Progenitor cell of endocrine pancreas (in vitro differentiated cells): ENCODE measurements at regions not wholly inside any gene's neighbourhood (a gene's known extent, or its start where the extent isn't known, plus 50 kb on each side); places are given as distances from the start of the nearest gene placed in this dataset.

Source experiments
- DNase-seq: peaks from one replicate; pipeline ENCODE4 v3.0.0; 2021; ENCODE audit warnings: low spot score; ENCODE audit not compliant: unreplicated experiment
- H3K27ac Mint-ChIP-seq: 2 replicates; pipeline ENCODE4 v1.8.0; 2021; ENCODE audit warnings: mild to moderate bottlenecking, moderate library complexity, mixed read lengths
- H3K27me3 Mint-ChIP-seq: 2 replicates; pipeline ENCODE4 v1.8.0; 2021; ENCODE audit warnings: mixed read lengths
- H3K36me3 Mint-ChIP-seq: 2 replicates; pipeline ENCODE4 v1.8.0; 2022; ENCODE audit warnings: mixed read lengths; ENCODE audit not compliant: insufficient read depth
- H3K4me1 Mint-ChIP-seq: 2 replicates; pipeline ENCODE4 v1.8.0; 2021; ENCODE audit warnings: low read depth, mixed read lengths
- H3K4me3 Mint-ChIP-seq: 2 replicates; pipeline ENCODE4 v1.8.0; 2021; ENCODE audit warnings: low read depth, mild to moderate bottlenecking, moderate library complexity, mixed read lengths
- H3K9me3 Mint-ChIP-seq: 2 replicates; pipeline ENCODE4 v1.8.0; 2021; ENCODE audit warnings: low read depth, mixed read lengths
- TF ChIP-seq, protein P1 (sequence below): fragments of 200-600 bp; sonication (generic); IDR thresholded peaks from one replicate; pipeline ENCODE4 v1.5.0; 2021; ENCODE audit warnings: antibody characterized with exemption, mild to moderate bottlenecking; ENCODE audit not compliant: unreplicated experiment

- H3K27me3 Mint-ChIP-seq, result peaks cover 11% of the 10 kb centered on the region
- no peaks in the 10 kb centered on the region for H3K36me3 Mint-ChIP-seq
- TF ChIP-seq, protein P1, sequence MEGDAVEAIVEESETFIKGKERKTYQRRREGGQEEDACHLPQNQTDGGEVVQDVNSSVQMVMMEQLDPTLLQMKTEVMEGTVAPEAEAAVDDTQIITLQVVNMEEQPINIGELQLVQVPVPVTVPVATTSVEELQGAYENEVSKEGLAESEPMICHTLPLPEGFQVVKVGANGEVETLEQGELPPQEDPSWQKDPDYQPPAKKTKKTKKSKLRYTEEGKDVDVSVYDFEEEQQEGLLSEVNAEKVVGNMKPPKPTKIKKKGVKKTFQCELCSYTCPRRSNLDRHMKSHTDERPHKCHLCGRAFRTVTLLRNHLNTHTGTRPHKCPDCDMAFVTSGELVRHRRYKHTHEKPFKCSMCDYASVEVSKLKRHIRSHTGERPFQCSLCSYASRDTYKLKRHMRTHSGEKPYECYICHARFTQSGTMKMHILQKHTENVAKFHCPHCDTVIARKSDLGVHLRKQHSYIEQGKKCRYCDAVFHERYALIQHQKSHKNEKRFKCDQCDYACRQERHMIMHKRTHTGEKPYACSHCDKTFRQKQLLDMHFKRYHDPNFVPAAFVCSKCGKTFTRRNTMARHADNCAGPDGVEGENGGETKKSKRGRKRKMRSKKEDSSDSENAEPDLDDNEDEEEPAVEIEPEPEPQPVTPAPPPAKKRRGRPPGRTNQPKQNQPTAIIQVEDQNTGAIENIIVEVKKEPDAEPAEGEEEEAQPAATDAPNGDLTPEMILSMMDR, result no peak
- H3K4me1 Mint-ChIP-seq, result peaks cover 43% of the 10 kb centered on the region
- H3K9me3 Mint-ChIP-seq, result no peaks in the 10 kb centered on the region
- no peak overlapping the region for H3K27ac Mint-ChIP-seq
- no peak for DNase-seq
- H3K4me3 Mint-ChIP-seq, result no peak overlapping the region
Measured at GRCh38 chr3:188064831-188065493, 89.0 kb upstream of the LPP start.

- Mint-ChIP-seq H3K4me1 (peaks cover 39% of the 10 kb centered on the region), H3K36me3 (no peaks in the 10 kb centered on the region), H3K9me3 (no peaks in the 10 kb centered on the region), H3K27me3 (peaks cover 7% of the 10 kb centered on the region), H3K27ac (no peak overlapping the region), H3K4me3 (no peak overlapping the region)
- TF ChIP-seq, protein P1, result no peak
- no peak for DNase-seq
Measured at GRCh38 chr3:188066141-188066540, 87.8 kb upstream of the LPP start.

DNA sequence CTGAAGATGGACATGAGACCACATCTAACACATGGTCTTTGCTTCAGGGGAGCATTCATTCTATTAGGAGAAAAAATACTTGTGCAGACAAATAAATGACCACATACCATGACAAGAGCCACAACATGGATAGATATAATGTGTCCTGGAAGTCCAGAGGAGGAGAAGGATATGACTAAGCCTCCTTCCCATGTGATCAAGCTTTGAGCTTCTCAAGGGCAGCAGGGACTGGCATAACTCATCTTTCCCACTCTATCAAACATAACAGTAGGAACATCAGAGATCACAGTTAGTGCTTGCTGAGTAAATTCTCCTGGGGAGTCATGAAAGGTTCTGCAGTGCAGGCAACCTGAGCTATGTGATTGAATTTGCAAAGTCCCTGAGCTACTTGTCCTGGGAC is 86.0 kb upstream of the LPP start:
- no peak overlapping the region for H3K27ac Mint-ChIP-seq
- H3K4me3 Mint-ChIP-seq, result no peak overlapping the region

DNA sequence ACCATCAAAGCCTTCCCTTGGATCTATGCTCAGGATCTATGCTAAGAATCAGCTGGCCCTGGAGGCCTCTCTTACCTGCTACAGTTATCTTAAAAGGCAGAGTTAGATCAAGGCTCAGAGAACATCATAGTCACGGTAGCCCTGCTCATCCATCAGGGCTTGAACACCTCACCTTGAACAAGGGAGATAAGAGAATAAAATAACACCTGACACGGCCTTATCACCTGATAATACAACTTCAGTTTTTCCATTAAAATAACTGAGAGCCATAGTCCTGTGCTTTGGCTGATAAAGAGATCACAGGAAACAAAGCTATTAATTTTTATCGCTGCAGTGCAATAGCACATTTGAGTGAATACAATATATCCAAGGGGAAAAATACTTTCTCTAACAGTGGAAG is 85.6 kb upstream of the LPP start:
- Mint-ChIP-seq H3K9me3 (no peaks in the 10 kb centered on the region), H3K27ac (no peak overlapping the region), H3K36me3 (no peaks in the 10 kb centered on the region), H3K4me1 (peaks cover 39% of the 10 kb centered on the region), H3K27me3 (peaks cover 18% of the 10 kb centered on the region), H3K4me3 (no peak overlapping the region)
- no peak for DNase-seq
- TF ChIP-seq, protein P1, result no peak

More for the DNA sequence above, 86.0 kb upstream of the LPP start:
- no peaks in the 10 kb centered on the region for H3K36me3 Mint-ChIP-seq
- TF ChIP-seq, protein P1, result no peak
- peaks cover 39% of the 10 kb centered on the region for H3K4me1 Mint-ChIP-seq
- H3K9me3 Mint-ChIP-seq, result no peaks in the 10 kb centered on the region
- H3K27me3 Mint-ChIP-seq, result peaks cover 18% of the 10 kb centered on the region
- no peak for DNase-seq

DNA sequence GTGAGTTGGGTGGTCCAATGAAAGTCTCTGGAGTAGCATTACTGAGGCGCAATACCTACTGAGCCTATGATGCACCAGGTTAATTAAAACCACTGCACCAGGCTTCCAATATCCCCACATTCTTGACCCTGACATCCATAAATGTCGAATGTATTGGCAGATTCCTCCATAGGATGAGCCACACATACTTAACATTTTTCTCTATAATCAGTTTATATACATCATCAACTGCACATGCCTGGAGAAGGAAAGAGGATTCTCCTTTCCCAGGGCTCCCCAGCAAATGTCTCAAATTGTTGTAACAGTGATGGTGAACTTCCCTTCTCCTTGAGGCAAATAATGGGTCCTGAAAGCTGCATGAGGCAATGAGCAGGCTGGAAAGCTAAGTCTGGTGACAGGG is 82.3 kb upstream of the LPP start:
- H3K9me3 Mint-ChIP-seq, result no peaks in the 10 kb centered on the region
- no peak for DNase-seq
- H3K4me1 Mint-ChIP-seq, result peaks cover 16% of the 10 kb centered on the region
- H3K27ac Mint-ChIP-seq, result no peak overlapping the region
- H3K27me3 Mint-ChIP-seq, result peaks cover 20% of the 10 kb centered on the region
- TF ChIP-seq, protein P1, result no peak
- H3K4me3 Mint-ChIP-seq, result no peak overlapping the region
- no peaks in the 10 kb centered on the region for H3K36me3 Mint-ChIP-seq
